HCT116 (cell line): ENCODE measurements at regions not wholly inside any gene's neighbourhood (a gene's known extent, or its start where the extent isn't known, plus 50 kb on each side); places are given as distances from the start of the nearest gene placed in this dataset.
"Not testable (repeated sequence)": the region's sequence is repeated elsewhere in the genome, so short reads cannot be mapped to it uniquely, and the experiment has no call there.

ENCODE experiments used
- CEBPB ChIP-seq: IDR thresholded peaks from 2 replicates; pipeline ENCODE4 v1.6.1; 2012; ENCODE audit warnings: low read depth
- ELF1 ChIP-seq: IDR thresholded peaks from 2 replicates; pipeline ENCODE4 v1.6.1; 2012; ENCODE audit warnings: low read depth, borderline replicate concordance
- EZH2 ChIP-seq: fragments of 200-600 bp; sonication (generic); IDR thresholded peaks from 2 replicates; pipeline ENCODE4 v1.6.1; 2017; ENCODE audit warnings: antibody characterized with exemption, mixed run types
- EZH2phosphoT487 ChIP-seq: fragments of 200-600 bp; IDR thresholded peaks from 2 replicates; pipeline ENCODE4 v1.6.1; 2018; ENCODE audit warnings: antibody characterized with exemption, borderline replicate concordance
- POLR2A ChIP-seq: IDR thresholded peaks from 2 replicates; pipeline ENCODE4 v1.7.0; 2011; ENCODE audit warnings: borderline replicate concordance; ENCODE audit not compliant: insufficient read depth, insufficient read length; ENCODE audit errors: extremely low read depth
- POLR2AphosphoS5 ChIP-seq: IDR thresholded peaks from 2 replicates; pipeline ENCODE4 v1.6.1; 2011; ENCODE audit warnings: mild to moderate bottlenecking, low read depth, low read length, moderate library complexity
- SRF ChIP-seq: IDR thresholded peaks from 2 replicates; pipeline ENCODE4 v1.6.1; 2012; ENCODE audit warnings: low read depth
- YY1 ChIP-seq: IDR thresholded peaks from 2 replicates; pipeline ENCODE4 v1.6.1; 2011; ENCODE audit warnings: low read length, low read depth, moderate library complexity, mild to moderate bottlenecking; ENCODE audit not compliant: insufficient replicate concordance; ENCODE audit errors: extremely low read depth
- ZFX ChIP-seq: fragments of 450-650 bp; IDR thresholded peaks from 2 replicates; pipeline ENCODE4 v1.6.1; 2017
- ZNF274 ChIP-seq: fragments of 200-500 bp; sonication (Bioruptor generic); IDR thresholded peaks from 2 replicates; pipeline ENCODE4 v1.6.1; 2014; ENCODE audit warnings: mild to moderate bottlenecking, low read depth, low read length, inconsistent platforms
- TF ChIP-seq, protein P1 (sequence below), 3 experiments: fragments of 200-600 bp in 1 of 3; sonication (generic) in 1 of 3; IDR thresholded peaks in 2 of 3; conservative IDR thresholded peaks in 1 of 3; 2 replicates each; pipeline ENCODE4 v1.5.1; 2012 to 2017; ENCODE audit warnings: low read depth in 2 of 3, low read length in 2 of 3, antibody characterized with exemption in 1 of 3, borderline replicate concordance in 1 of 3, control low read depth in 1 of 3, mild to moderate bottlenecking in 1 of 3, mixed read lengths in 1 of 3, mixed run types in 1 of 3, moderate library complexity in 1 of 3; ENCODE audit not compliant: insufficient read depth in 1 of 3
- TF ChIP-seq, protein P2 (sequence below): IDR thresholded peaks from 2 replicates; pipeline ENCODE4 v1.6.1; 2012; ENCODE audit warnings: low read depth

DNA sequence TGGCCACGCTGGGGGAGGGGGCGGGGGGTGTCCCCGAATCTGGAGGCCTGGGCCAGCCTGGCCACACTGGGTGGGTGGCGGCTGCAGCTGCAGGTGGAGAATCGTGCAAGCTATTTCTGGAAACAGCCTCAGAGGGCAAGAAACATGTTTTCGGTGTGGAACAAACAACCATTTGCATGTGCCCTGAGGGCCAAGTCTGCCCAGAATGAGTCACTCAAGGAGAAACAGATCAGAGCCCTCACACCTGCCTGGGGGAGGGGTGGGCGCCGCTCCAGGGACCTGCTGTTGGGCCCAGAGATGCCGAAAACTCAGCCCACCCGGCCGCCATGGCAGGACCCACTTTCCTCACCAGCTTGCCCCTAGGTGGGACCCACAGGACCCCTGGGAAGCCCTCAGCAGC is 170.0 kb downstream of the TMEM121 start:
- TF ChIP-seq, protein P1, sequence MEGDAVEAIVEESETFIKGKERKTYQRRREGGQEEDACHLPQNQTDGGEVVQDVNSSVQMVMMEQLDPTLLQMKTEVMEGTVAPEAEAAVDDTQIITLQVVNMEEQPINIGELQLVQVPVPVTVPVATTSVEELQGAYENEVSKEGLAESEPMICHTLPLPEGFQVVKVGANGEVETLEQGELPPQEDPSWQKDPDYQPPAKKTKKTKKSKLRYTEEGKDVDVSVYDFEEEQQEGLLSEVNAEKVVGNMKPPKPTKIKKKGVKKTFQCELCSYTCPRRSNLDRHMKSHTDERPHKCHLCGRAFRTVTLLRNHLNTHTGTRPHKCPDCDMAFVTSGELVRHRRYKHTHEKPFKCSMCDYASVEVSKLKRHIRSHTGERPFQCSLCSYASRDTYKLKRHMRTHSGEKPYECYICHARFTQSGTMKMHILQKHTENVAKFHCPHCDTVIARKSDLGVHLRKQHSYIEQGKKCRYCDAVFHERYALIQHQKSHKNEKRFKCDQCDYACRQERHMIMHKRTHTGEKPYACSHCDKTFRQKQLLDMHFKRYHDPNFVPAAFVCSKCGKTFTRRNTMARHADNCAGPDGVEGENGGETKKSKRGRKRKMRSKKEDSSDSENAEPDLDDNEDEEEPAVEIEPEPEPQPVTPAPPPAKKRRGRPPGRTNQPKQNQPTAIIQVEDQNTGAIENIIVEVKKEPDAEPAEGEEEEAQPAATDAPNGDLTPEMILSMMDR (IDR thresholded peaks at IDR 0.05 in 2 of 3, conservative IDR thresholded peaks at IDR 0.05 in 1 of 3; ENCODE audit: borderline replicate concordance in 1 of 3, insufficient read depth in 1 of 3, low read depth in 2 of 3, low read length in 2 of 3) = not testable (repeated sequence)
- TF ChIP-seq EZH2, POLR2A, SRF, ZFX, POLR2AphosphoS5, EZH2phosphoT487, YY1, ELF1, CEBPB, ZNF274: not testable (repeated sequence)
- TF ChIP-seq, protein P2, sequence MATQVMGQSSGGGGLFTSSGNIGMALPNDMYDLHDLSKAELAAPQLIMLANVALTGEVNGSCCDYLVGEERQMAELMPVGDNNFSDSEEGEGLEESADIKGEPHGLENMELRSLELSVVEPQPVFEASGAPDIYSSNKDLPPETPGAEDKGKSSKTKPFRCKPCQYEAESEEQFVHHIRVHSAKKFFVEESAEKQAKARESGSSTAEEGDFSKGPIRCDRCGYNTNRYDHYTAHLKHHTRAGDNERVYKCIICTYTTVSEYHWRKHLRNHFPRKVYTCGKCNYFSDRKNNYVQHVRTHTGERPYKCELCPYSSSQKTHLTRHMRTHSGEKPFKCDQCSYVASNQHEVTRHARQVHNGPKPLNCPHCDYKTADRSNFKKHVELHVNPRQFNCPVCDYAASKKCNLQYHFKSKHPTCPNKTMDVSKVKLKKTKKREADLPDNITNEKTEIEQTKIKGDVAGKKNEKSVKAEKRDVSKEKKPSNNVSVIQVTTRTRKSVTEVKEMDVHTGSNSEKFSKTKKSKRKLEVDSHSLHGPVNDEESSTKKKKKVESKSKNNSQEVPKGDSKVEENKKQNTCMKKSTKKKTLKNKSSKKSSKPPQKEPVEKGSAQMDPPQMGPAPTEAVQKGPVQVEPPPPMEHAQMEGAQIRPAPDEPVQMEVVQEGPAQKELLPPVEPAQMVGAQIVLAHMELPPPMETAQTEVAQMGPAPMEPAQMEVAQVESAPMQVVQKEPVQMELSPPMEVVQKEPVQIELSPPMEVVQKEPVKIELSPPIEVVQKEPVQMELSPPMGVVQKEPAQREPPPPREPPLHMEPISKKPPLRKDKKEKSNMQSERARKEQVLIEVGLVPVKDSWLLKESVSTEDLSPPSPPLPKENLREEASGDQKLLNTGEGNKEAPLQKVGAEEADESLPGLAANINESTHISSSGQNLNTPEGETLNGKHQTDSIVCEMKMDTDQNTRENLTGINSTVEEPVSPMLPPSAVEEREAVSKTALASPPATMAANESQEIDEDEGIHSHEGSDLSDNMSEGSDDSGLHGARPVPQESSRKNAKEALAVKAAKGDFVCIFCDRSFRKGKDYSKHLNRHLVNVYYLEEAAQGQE = not testable (repeated sequence)
